ENCODE measurements at regions not wholly inside any gene's neighbourhood (a gene's known extent, or its start where the extent isn't known, plus 50 kb on each side); places are given as distances from the start of the nearest gene placed in this dataset.

DNA sequence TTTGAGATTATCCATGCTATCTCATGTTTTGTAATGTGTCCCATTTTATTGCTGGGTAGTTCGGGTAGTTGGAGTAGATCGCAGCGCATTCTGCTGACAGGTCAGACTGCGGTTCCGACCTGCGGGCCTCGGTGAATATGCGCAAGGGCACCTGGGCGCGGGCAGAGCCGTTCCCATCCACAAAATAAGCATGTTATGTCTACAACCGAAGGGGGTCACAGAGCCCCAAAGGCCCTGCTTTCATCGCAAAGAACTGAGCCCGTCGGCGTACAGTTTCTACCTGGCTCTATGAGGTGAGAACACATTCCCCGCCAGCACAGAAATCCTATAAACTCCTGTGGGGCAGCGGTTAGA lies 88.4 kb downstream of the PRKAB2 start:
- intact Hi-C loops (cut with DNase I; ENCODE audit: low total_unique reads): no loop called here
- H3K27me3 ChIP-seq (replicated peaks in 1 of 7): peaks cover 3 to 72% (median 43%) of the 10 kb centered on the region in 7 donors

DNA sequence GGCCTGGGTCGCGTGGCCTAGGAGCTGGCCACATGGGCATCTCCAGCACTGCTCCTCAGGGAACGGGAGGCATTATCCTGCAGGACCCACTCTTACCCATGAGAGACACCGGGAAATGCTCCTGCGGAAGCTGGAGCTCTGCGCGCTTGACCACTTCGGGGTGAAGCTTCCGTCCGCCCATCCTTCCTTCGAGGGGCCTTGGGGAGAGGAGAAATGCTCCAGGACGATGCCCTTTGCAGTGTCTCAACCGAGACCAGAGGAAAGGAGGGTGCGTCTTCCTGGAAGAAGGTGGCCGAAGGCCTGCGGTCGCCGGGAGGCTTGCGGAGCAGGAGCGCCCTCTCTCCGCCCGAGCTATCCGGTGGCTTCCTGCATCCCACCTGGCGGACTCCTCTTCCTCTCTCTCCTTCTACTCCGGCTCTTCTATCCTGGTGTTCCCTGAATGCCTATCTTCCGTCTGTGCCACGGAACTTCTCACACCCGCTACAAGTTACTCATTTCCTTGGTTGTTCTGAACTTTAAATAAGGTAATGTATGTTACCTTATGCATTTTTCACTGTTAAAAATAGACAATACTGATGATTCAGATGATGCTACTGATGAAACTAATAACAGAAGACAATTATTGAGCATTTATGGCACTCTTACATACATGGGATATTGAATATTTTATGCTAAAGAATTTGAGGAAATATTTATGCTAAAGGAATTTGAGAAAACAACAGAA lies 91.4 kb downstream of the PRKAB2 start:
- 4 to 17% (median 11%) methylated on average over 17 to 28 of the region's 28 CpGs for WGBS, 5 donors
- intact Hi-C loops (cut with DNase I; ENCODE audit: low total_unique reads): no loop called here
- Histone ChIP-seq H3K4me1 (peaks cover 6 to 60% (median 44%) of the 10 kb centered on the region in 6 donors), H3K9me3 (no peaks in the 10 kb centered on the region), H3K27me3 (replicated peaks in 1 of 7) (peaks cover 3 to 99% (median 66%) of the 10 kb centered on the region in 7 donors), H3K36me3 (no peaks in the 10 kb centered on the region), H3K4me3 (peak overlapping the region in 6 of 8 donors; percentile 20 to 52 (median 32)), H3K27ac (no peak overlapping the region)
- DNase-seq: no peak
- TF ChIP-seq POLR2AphosphoS5 (IDR thresholded peaks at IDR 0.05): no peak
- no peak for TF ChIP-seq POLR2A (IDR thresholded peaks at IDR 0.05)
- TF ChIP-seq, protein P1, sequence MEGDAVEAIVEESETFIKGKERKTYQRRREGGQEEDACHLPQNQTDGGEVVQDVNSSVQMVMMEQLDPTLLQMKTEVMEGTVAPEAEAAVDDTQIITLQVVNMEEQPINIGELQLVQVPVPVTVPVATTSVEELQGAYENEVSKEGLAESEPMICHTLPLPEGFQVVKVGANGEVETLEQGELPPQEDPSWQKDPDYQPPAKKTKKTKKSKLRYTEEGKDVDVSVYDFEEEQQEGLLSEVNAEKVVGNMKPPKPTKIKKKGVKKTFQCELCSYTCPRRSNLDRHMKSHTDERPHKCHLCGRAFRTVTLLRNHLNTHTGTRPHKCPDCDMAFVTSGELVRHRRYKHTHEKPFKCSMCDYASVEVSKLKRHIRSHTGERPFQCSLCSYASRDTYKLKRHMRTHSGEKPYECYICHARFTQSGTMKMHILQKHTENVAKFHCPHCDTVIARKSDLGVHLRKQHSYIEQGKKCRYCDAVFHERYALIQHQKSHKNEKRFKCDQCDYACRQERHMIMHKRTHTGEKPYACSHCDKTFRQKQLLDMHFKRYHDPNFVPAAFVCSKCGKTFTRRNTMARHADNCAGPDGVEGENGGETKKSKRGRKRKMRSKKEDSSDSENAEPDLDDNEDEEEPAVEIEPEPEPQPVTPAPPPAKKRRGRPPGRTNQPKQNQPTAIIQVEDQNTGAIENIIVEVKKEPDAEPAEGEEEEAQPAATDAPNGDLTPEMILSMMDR (IDR thresholded peaks at IDR 0.05 in 8 of 11, conservative IDR thresholded peaks at IDR 0.05 in 3 of 11): no peak

More for the DNA sequence above, 88.4 kb downstream of the PRKAB2 start:
- no peaks in the 10 kb centered on the region for H3K36me3 ChIP-seq
- H3K4me1 ChIP-seq: peaks cover 6 to 45% (median 39%) of the 10 kb centered on the region in 6 donors
- DNase-seq: no peak
- peaks cover 0 to 15% (median 8%) of the 10 kb centered on the region in 8 donors for H3K9me3 ChIP-seq
- H3K27ac ChIP-seq: peak overlapping the region in 5 of 8 donors; percentile 48 to 78 (median 73)
- TF ChIP-seq, protein P1 (IDR thresholded peaks at IDR 0.05 in 8 of 11, conservative IDR thresholded peaks at IDR 0.05 in 3 of 11): no peak
- TF ChIP-seq POLR2A (IDR thresholded peaks at IDR 0.05) (no peak), POLR2AphosphoS5 (IDR thresholded peaks at IDR 0.05) (no peak)
- 10 to 50% (median 24%) methylated on average over 18 of the region's 18 CpGs for WGBS, 5 donors
- peak overlapping the region; percentile 21 to 67 (median 46) for H3K4me3 ChIP-seq

DNA sequence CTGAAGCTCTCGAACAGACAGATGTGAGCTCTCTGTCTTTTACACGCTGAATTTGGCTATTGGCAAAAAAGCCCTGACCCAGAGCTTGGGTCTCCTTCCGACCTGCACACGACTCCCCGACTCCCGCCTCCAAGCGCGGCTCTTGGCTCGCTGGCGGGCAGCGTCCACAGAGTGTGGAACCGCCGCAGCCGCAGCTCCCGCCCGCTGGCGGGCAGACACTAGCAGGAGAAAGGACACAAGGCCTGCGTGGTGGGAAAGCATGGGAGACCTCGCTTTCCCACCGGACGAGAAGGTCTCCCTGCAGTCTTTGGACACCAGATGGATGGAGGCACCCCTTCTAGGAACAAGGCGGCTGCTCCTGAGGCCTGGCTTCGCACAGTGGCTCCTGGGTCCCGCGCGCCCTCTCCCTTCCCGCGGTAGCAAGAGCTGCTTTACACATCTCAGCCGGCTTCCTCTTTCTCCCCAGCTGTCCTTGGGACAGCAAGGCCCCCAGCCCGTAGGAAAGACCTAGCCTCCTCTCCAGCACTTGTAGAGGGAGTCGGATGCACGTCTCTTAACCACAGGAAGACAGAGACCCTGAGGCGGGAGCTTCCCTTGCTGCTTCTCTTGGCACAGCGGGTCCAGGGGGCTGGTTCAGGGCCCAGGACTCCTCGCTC lies 92.1 kb downstream of the PRKAB2 start:
- peaks cover 3 to 100% (median 63%) of the 10 kb centered on the region in 7 donors for H3K27me3 ChIP-seq (replicated peaks in 1 of 7)
- no peaks in the 10 kb centered on the region for H3K36me3 ChIP-seq
- H3K9me3 ChIP-seq: no peaks in the 10 kb centered on the region
- no peak overlapping the region for H3K27ac ChIP-seq
- no peak for TF ChIP-seq POLR2AphosphoS5 (IDR thresholded peaks at IDR 0.05)
- TF ChIP-seq, protein P1 (IDR thresholded peaks at IDR 0.05 in 8 of 11, conservative IDR thresholded peaks at IDR 0.05 in 3 of 11): no peak
- no peak for TF ChIP-seq POLR2A (IDR thresholded peaks at IDR 0.05)
- no peak for DNase-seq
- intact Hi-C loops (cut with DNase I; ENCODE audit: low total_unique reads): no loop called here
- peaks cover 6 to 56% (median 42%) of the 10 kb centered on the region in 6 donors for H3K4me1 ChIP-seq
- 2 to 13% (median 4%) methylated on average over 12 to 35 of the region's 35 CpGs for WGBS, 5 donors
- peak overlapping the region in 7 of 8 donors; percentile 11 to 52 (median 31) for H3K4me3 ChIP-seq
